ENCODE measurements at regions not wholly inside any gene's neighbourhood (a gene's known extent, or its start where the extent isn't known, plus 50 kb on each side); places are given as distances from the start of the nearest gene placed in this dataset.

DNA sequence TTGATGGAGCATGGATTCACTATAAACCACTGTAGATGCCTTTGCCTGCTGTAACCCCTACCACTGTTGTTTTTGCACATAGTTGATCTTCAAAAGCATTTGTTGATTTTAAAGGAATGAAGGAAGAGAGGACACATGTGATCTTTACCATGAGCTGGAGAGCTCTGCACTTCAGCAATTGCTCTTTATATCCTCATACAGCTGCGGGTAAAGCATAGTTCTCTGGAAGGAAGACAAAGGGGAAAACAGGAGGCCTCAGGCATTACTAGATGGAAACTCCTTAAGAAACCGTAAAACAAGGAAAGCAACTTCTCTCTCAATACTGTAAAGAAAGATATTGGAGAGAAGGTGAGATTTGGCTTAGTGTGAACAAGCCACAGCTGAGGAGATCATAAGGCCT is 60.6 kb downstream of the SCG2 start:
- TF ChIP-seq CTCF (IDR thresholded peaks at IDR 0.05; ENCODE audit: low read depth, low read length) (no peak), EZH2phosphoT487 (IDR thresholded peaks at IDR 0.05; ENCODE audit: low read depth) (no peak)

Measured in OCI-LY3 (cell line).